ENCODE measurements at regions not wholly inside any gene's neighbourhood (a gene's known extent, or its start where the extent isn't known, plus 50 kb on each side); places are given as distances from the start of the nearest gene placed in this dataset.

DNA sequence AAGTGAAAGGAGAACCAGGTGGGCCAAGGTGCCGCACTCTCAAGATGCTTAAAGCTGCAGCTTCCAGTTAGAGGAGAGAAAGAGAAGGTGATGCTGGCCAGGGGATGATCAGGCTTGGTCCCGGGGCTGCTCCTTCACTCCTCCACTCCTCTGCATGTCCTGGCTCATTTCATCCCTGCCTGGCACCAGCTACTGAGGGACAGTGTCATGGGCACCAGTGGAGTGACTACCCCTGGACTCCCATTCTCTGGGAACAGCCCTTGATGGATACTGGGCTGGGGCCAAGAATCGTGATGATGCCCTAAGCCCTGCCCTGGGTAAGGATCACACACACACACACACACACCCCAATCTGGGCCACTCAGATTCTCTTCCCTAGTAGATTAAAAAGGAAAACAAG lies 243.7 kb downstream of the UACA start:
- TF ChIP-seq CHD1 (IDR thresholded peaks at IDR 0.05; ENCODE audit: low read depth, low read length) = no peak
- no peak for TF ChIP-seq RAD21 (IDR thresholded peaks at IDR 0.05; ENCODE audit: low read length)
- no peak for TF ChIP-seq MAZ (IDR thresholded peaks at IDR 0.05; ENCODE audit: borderline replicate concordance, low read depth, low read length)
- TF ChIP-seq, protein P1, sequence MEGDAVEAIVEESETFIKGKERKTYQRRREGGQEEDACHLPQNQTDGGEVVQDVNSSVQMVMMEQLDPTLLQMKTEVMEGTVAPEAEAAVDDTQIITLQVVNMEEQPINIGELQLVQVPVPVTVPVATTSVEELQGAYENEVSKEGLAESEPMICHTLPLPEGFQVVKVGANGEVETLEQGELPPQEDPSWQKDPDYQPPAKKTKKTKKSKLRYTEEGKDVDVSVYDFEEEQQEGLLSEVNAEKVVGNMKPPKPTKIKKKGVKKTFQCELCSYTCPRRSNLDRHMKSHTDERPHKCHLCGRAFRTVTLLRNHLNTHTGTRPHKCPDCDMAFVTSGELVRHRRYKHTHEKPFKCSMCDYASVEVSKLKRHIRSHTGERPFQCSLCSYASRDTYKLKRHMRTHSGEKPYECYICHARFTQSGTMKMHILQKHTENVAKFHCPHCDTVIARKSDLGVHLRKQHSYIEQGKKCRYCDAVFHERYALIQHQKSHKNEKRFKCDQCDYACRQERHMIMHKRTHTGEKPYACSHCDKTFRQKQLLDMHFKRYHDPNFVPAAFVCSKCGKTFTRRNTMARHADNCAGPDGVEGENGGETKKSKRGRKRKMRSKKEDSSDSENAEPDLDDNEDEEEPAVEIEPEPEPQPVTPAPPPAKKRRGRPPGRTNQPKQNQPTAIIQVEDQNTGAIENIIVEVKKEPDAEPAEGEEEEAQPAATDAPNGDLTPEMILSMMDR (conservative IDR thresholded peaks at IDR 0.05; ENCODE audit: low read depth, low read length) = no peak
- no peak for TF ChIP-seq POLR2A (IDR thresholded peaks at IDR 0.05; ENCODE audit: low read depth, low read length)
- TF ChIP-seq MAFK (IDR thresholded peaks at IDR 0.05; ENCODE audit: low read depth, low read length) = no peak
